ENCODE measurements at regions not wholly inside any gene's neighbourhood (a gene's known extent, or its start where the extent isn't known, plus 50 kb on each side); places are given as distances from the start of the nearest gene placed in this dataset.
"Not testable (repeated sequence)": the region's sequence is repeated elsewhere in the genome, so short reads cannot be mapped to it uniquely, and the experiment has no call there.

DNA sequence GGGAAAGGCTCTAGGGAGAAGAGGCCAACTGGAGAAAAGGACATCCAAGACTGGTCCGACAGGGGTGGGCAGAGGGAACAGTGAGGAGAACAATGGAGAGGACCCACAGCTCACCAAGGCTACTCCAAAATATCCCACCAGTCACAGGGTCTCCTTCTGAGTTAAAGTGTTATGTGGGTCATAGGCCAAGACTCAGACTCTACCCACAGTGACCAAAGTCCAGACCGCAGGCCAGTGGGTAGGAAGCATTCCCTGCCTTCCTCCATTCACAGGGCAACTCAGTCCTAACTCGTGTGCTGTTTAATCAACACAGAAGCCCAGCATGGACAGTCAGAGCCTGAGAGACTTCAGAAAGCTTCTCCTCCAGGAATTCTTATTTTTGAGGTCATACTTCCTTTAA is 260.6 kb downstream of the SMAD2 start:
- DNase-seq, result no peak

GRCh38 chr18:47658498-47658897 is 272.0 kb downstream of the SMAD2 start:
- DNase-seq, result no peak

- DNase-seq, result no peak
Measured at GRCh38 chr18:47654988-47655387, 275.5 kb downstream of the SMAD2 start.

DNA sequence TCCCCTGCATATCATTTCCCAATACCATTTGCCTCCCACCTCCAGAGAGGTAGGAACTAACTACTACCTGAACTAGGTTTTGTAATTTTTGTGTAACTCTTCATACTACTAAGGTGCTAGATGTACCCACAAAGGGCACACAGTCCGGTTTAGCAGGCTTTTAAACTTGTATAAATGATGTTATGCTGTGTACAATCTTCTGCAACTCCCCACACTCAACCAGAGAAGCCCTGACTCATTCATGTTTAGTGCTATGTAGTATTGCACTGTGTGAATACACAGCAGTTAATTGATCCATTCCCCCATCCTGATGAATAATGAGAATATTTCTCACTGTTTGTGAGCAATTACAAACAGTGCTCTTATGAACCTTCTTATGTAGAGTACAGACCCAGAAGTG is 285.6 kb downstream of the SMAD2 start:
- DNase-seq, result no peak

GRCh38 chr18:47637551-47637950 is 292.9 kb downstream of the SMAD2 start:
- DNase-seq, result not testable (repeated sequence)

DNA sequence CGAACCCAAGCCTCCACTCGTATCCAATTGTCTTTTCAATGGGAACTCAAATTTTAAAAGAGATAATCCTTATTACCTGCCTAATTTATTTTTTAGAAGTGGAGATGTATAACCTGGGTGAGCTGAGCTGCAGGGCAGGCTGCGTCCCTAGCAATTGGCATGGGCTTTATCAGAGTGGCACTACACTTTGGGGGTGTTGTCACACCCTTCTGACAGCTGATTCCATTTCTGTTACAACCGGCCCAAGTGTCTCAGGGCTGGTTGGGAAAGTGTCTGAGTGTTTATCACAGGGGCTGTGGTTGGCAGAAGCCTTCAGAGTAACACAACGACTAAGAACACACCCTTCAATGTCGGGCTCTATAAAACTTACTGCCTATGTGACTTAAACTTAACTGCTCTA is 295.0 kb downstream of the SMAD2 start:
- DNase-seq, result no peak

DNA sequence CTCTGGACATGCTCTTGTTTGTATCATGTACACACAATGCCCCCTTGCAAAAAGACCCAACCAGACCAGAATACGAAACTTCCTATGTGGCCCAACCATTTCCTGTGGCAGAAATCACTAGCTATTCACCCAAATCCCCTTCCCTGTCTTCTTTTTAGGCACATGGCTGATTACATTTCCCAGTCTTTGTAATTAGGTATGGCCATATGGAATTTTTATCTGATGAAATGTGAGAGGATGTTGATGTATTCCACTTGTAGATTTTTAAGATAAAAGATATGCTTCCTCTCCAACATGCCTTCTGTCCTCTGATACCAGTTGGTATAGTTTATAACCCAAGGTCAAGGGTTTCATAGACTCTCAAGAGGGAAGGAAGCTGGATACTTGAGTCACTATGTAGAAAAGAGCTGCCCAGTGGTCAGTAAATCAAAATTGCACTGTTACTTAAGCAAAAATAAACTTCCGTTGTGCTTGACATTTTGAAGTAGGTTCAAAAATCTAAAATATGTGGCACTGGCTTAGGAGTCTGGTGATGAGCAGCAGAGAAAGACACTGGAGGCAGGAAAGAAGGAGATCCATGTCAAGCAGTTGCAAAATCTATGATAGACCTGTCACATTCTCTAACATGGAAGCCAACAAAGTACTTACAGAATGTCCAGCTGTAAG is 297.4 kb downstream of the SMAD2 start:
- DNase-seq, result no peak

DNA sequence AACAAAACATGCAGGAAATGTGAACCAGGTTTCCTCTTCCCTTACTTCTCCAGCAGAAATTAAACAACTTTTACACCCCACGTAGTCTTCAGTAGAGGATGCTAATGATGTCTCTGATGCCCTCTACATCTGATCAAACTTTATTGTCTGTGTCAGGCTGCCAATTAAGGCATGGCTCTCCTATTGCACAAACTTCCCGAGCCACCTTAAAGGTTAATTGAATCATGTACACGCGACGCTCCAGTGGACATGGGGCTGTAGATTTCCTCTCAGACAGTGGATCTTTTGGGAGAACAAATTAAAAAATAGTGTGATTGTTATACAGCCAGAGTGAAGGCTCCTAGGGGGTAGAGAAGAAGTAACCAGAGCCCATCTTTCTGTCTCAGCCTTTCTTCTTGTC is 301.6 kb downstream of the SMAD2 start:
- no peak for DNase-seq

- no peak for DNase-seq
Measured at GRCh38 chr18:47628240-47628781, 302.1 kb downstream of the SMAD2 start.

- DNase-seq, result no peak
Measured at GRCh38 chr18:47627030-47627429, 303.4 kb downstream of the SMAD2 start.

DNA sequence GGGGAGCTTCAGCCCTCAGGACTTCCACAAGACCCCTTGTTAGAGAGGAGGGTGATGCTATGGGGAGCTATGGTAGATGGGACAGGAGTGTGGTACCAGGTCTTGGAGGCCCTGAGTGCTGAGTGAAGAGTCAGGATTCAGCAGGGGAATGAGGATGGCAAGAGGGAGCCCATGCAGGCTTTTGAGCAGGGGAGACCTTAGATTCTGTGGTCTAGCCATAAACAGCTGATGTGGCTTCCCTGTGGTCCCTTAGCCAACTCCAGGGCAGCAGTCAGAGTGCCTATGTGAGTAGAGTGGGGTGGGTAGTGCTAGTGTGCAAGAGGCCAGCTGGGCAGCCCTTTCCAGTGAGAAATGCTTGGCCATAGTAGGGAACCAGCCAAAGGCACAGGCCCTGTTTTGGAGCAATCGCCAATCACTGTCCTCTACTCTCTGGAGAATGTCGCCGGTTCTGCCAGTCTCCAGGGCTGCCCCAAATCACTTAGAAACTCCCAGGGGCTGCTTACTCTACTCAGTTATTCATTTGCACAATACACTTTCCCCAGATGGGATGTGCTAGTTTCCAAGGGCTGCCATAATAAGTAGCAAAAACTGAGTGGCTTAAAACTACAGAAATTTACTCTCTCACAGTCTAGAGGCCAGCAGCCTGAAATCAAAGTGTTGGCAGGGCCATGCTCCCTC is 310.5 kb downstream of the SMAD2 start:
- DNase-seq, result no peak

- DNase-seq, result no peak
Measured at GRCh38 chr18:47618758-47619157, 311.7 kb downstream of the SMAD2 start.

- DNase-seq, result no peak
Measured at GRCh38 chr18:47615043-47615442, 315.4 kb downstream of the SMAD2 start.

- DNase-seq, result no peak
Measured at GRCh38 chr18:47613929-47614328, 316.5 kb downstream of the SMAD2 start.

GRCh38 chr18:47611649-47612048 is 318.8 kb downstream of the SMAD2 start:
- DNase-seq, result peak; percentile 6

DNA sequence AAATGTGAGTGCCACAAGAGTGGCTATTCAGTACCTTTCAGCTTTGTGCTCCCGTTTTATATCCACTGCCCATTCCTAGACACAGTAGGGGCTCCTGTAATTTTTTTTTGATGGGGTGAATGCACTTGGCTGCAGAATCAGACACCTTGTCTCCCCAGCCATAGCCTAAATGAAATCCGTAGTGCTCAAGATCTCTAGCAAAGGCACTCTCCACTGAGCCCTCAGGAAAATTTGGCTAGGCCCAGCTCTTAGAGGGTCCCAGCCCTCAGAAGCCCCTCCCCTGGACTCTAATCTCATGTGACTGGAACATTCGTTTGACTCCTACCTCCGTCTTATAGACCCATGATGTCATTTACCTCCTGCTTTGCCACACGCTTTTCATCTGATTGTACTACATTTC is 323.9 kb downstream of the SMAD2 start:
- DNase-seq, result no peak

DNA sequence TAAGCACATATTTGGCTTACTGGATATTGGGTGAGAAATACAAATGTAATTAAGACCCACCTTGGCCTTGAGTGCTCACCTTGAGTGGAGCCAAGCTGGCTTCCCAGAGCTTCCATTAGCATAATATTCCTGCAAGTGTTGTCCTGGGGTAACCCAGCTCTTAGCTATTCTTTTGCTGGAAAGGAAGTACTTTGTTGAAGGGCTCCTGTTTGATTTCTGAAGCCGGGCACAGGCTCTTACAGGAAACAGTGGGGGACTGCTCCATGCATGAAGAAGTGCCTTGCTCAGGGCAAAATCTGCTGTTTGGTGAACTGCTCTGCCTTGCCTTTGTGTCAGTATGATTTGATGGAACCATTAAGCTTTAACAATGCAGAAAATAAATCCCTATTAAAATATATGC is 325.4 kb downstream of the SMAD2 start:
- no peak for DNase-seq

DNA sequence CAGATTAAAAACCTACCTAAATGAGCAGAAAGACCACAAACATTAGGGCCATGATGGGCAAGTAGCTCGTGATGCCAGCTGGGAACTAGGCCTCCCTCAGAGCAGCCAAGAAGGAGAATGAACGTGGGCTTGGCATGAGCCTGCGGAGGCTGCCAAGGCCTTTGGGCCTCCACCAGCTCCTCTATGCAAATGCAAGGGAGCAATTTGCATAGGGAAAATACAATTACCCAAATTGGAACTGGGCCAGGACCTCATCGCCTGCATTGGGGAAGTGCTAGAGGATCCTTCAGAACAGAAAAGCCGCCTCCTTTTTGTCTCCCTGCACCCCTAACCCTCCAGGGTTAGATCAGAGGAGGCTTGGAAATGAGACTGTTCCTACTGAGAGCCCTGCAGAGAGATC is 326.4 kb downstream of the SMAD2 start:
- DNase-seq, result no peak

DNA sequence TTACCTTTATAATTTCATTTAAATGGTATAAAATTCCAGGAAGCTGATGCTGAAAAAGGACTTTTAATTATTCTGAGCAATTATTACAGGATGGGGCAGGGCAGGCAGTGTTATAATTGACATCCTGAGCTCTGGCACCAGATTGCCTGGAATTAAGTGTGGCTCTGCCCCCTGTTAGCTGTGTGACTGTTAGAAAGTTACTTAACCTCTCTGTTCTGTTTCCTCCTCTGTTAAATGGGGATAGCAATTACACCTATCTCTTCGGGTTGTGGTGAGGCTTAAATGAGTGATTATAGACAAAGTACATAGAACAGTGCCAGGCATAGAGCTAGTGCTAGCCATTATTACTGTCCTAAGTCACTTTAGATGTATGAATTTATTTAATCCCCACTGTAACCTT is 327.3 kb downstream of the SMAD2 start:
- DNase-seq, result no peak

- DNase-seq, result no peak
Measured at GRCh38 chr18:47602273-47602897, 328.1 kb downstream of the SMAD2 start.

DNA sequence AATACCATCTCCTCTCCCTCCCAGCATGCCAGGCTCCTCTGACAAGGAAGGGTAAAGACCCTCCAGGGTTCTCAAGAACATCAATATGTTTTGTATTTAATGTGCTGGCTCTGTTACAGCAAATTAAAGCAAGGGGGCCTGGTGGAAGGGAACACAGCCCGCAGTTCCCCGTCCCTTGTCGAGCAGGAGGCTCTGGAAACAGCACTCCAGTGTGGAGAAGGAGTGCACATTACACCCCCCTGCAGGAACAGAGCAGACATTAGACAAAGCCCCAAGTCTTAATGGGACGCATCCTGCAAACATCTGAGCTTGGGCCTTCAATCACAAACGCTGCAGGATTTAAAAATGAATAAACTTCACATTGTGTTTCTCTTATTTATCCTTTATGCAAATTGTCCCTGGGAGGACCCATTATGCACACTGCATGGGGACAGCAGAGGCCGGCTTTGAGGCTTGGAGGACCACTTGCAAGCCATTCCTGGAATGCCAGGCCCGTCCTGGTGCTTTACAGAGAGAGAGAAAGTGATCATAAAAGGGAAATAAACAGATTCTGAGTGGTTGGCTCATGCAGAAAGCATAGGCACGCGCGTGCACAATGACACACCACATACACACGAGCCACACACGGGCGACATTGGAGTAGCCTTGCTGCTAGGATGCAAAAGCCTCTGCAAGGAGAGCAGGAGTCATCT is 328.7 kb downstream of the SMAD2 start:
- no peak for DNase-seq

- no peak for DNase-seq
Measured at GRCh38 chr18:47595831-47596501, 334.5 kb downstream of the SMAD2 start.

GRCh38 chr18:47594621-47595086 is 335.8 kb downstream of the SMAD2 start:
- DNase-seq, result peak; percentile 71

Measured in NCI-H1417 treated with DMSO at 0.1 percent for 48 hours (cell line).